OCI-LY3 (cell line): ENCODE measurements at regions not wholly inside any gene's neighbourhood (a gene's known extent, or its start where the extent isn't known, plus 50 kb on each side); places are given as distances from the start of the nearest gene placed in this dataset.

ENCODE experiments used
- H2AFZ ChIP-seq: fragments of 200-600, 300-600 bp; shearing (Covaris generic); 2 replicates; pipeline ENCODE4 v1.6.0; 2014; ENCODE audit warnings: antibody characterized with exemption, low read depth, low read length
- H3K27ac ChIP-seq: fragments of 200-600, 300-600 bp; sonication (generic); 2 replicates; pipeline ENCODE4 v1.5.1; 2014; ENCODE audit warnings: mild to moderate bottlenecking, low read length, moderate library complexity, mixed read lengths
- H3K27me3 ChIP-seq: fragments of 200-600, 300-600 bp; sonication (generic); 2 replicates; pipeline ENCODE4 v1.6.1; 2014; ENCODE audit warnings: low read depth, low read length, mixed read lengths
- H3K36me3 ChIP-seq: fragments of 200-600, 300-600 bp; sonication (generic); replicated peaks from 2 replicates; pipeline ENCODE3; 2014; ENCODE audit warnings: low read depth, low read length, mixed read lengths
- H3K4me1 ChIP-seq: fragments of 300-600, 200-600 bp; sonication (generic); 2 replicates; pipeline ENCODE4 v1.6.1; 2014; ENCODE audit warnings: low read length, mixed read lengths
- H3K4me2 ChIP-seq: fragments of 200-600, 300-600 bp; sonication (generic); 2 replicates; pipeline ENCODE4 v1.6.1; 2014; ENCODE audit warnings: low read length, mixed read lengths
- H3K4me3 ChIP-seq: fragments of 300-600, 200-600 bp; sonication (generic); 2 replicates; pipeline ENCODE4 v1.5.1; 2014; ENCODE audit warnings: antibody characterized with exemption, mild to moderate bottlenecking, low read length, moderate library complexity
- H3K79me2 ChIP-seq: fragments of 300-600, 200-600 bp; shearing (Covaris generic); 2 replicates; pipeline ENCODE4 v1.6.1; 2014; ENCODE audit warnings: mild to moderate bottlenecking, low read length, mixed read lengths
- H3K9ac ChIP-seq: fragments of 300-600, 200-600 bp; shearing (Covaris generic); 2 replicates; pipeline ENCODE4 v1.6.0; 2014; ENCODE audit warnings: mild to moderate bottlenecking, low read length, moderate library complexity
- H3K9me3 ChIP-seq: fragments of 200-600, 300-600 bp; shearing (Covaris generic); 2 replicates; pipeline ENCODE4 v1.6.1; 2014; ENCODE audit warnings: low read length, mixed read lengths; ENCODE audit not compliant: insufficient read depth
- H4K20me1 ChIP-seq: fragments of 200-600, 300-600 bp; sonication (generic); 2 replicates; pipeline ENCODE4 v1.6.1; 2016; ENCODE audit warnings: low read length, mixed read lengths; ENCODE audit not compliant: insufficient read depth
- EZH2phosphoT487 ChIP-seq: fragments of 200-600 bp; shearing (Covaris generic); IDR thresholded peaks from 2 replicates; pipeline ENCODE4 v1.6.1; 2018; ENCODE audit warnings: antibody characterized with exemption, mixed run types, low read depth
- TF ChIP-seq, protein P1 (sequence below): fragments of 200-600, 300-600 bp; sonication (generic); IDR thresholded peaks from 2 replicates; pipeline ENCODE4 v1.5.1; 2014; ENCODE audit warnings: antibody characterized with exemption, low read length, low read depth

DNA sequence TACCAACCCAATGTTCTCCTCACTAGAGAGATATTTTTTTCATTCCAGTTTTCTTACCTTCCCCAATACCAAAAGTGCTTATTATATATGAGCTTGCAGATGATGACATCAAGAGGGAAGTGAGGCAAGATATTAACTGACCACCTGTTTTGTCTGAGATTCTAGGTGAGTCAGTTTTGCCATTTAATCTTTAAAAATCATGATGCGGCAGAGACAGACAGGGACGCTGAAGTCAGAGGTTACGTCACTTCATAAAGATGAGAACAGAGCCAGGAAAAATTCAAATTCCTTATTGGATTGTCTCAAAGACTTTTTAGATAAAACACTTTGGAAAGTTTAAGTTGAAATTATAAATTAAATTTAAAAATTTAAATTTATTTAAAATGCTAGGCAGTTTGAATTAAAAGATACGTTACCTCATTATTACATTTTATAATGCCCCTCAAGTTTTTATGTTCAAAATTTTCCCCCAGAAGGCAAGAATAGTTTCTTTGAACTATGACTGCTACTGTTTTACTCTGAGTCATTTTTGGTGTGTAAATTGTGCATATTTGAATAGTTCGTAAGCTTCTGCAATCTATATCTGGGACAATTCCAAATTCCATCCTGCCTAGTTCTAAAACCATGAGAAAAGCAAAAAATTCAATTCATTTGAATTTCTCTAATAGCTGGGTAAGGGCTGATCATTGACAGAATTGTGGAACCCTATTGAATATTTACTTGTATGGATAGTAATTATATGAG, 839.6 kb upstream of the GOT2 start:
- Histone ChIP-seq H3K9ac (no peak overlapping the region), H3K4me1 (no peaks in the 10 kb centered on the region), H4K20me1 (no peaks in the 10 kb centered on the region), H3K79me2 (no peaks in the 10 kb centered on the region), H3K9me3 (no peaks in the 10 kb centered on the region), H3K27ac (no peak overlapping the region), H3K36me3 (no peaks in the 10 kb centered on the region), H3K27me3 (no peaks in the 10 kb centered on the region), H2AFZ (no peak overlapping the region), H3K4me2 (no peak overlapping the region), H3K4me3 (no peak overlapping the region)
- TF ChIP-seq EZH2phosphoT487, result no peak
- TF ChIP-seq, protein P1, sequence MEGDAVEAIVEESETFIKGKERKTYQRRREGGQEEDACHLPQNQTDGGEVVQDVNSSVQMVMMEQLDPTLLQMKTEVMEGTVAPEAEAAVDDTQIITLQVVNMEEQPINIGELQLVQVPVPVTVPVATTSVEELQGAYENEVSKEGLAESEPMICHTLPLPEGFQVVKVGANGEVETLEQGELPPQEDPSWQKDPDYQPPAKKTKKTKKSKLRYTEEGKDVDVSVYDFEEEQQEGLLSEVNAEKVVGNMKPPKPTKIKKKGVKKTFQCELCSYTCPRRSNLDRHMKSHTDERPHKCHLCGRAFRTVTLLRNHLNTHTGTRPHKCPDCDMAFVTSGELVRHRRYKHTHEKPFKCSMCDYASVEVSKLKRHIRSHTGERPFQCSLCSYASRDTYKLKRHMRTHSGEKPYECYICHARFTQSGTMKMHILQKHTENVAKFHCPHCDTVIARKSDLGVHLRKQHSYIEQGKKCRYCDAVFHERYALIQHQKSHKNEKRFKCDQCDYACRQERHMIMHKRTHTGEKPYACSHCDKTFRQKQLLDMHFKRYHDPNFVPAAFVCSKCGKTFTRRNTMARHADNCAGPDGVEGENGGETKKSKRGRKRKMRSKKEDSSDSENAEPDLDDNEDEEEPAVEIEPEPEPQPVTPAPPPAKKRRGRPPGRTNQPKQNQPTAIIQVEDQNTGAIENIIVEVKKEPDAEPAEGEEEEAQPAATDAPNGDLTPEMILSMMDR, result no peak

DNA sequence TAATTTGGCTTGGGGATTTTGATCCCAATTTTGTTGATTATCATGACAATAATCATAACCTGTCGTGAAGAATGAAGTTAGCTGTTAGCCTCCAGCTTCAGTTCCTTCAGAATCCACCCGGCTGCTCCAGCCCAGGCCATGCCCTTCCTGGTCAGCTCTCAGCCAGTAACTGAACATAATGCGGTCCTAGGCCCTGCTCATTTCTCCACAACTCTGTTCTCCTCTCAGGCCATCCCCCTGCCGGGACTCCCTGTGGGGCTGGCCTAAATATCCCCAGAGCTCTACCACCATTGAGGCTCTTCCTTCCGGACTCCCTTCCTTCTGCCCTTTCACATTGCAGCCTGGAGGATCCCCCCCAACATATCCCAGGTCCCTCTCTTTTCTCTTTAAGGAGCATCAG, 833.4 kb upstream of the GOT2 start:
- H3K27ac ChIP-seq, result no peak overlapping the region
- TF ChIP-seq, protein P1, result no peak
- no peak for TF ChIP-seq EZH2phosphoT487
- no peaks in the 10 kb centered on the region for H3K79me2 ChIP-seq
- H3K4me3 ChIP-seq, result no peak overlapping the region
- no peaks in the 10 kb centered on the region for H4K20me1 ChIP-seq
- H2AFZ ChIP-seq, result no peak overlapping the region
- H3K36me3 ChIP-seq, result no peaks in the 10 kb centered on the region
- H3K9ac ChIP-seq, result no peak overlapping the region
- no peaks in the 10 kb centered on the region for H3K27me3 ChIP-seq
- H3K9me3 ChIP-seq, result no peaks in the 10 kb centered on the region
- no peak overlapping the region for H3K4me2 ChIP-seq
- no peaks in the 10 kb centered on the region for H3K4me1 ChIP-seq

DNA sequence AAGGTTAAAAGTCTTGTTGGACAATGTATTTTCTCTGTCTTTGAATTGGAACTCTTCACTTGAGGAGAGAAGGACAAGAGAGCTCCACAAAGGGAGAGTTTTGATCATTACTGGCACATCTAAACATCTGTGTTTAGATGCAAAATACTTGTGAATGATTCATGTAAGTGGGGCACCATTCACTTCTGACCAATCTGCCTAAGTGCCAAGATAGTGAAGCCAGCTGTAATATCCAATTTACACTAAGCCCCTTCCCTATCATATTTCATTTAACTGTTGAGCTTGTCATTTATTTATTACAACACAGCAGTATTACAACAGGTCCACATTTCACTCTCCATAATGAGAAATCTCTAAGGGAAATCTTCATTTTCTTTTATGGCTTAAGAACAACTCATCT, 832.3 kb upstream of the GOT2 start:
- H3K4me3 ChIP-seq, result no peak overlapping the region
- no peaks in the 10 kb centered on the region for H3K4me1 ChIP-seq
- no peaks in the 10 kb centered on the region for H3K36me3 ChIP-seq
- H3K9ac ChIP-seq, result no peak overlapping the region
- no peak overlapping the region for H3K4me2 ChIP-seq
- H3K79me2 ChIP-seq, result no peaks in the 10 kb centered on the region
- no peak overlapping the region for H3K27ac ChIP-seq
- no peaks in the 10 kb centered on the region for H4K20me1 ChIP-seq
- H3K27me3 ChIP-seq, result no peaks in the 10 kb centered on the region
- no peaks in the 10 kb centered on the region for H3K9me3 ChIP-seq
- TF ChIP-seq, protein P1, result no peak
- no peak for TF ChIP-seq EZH2phosphoT487
- no peak overlapping the region for H2AFZ ChIP-seq

DNA sequence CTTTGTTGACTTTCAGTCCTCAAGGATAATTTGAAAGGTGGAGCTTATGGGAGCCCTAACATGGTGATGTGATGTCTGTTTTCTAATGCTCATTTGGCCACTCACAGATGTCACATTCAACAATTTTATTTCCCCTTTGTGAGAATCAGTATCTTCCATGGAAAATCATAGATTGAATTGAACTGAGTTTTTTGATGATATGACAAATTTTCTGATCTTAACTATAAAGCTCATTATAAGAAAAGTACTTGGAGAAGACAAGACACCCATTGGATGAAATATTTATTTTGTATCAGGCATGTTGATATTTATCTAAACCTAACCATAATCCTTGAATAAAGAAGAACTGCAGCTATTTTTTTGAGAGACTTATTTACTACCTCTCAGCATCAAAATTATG, 824.6 kb upstream of the GOT2 start:
- Histone ChIP-seq H3K4me2 (no peak overlapping the region), H3K9me3 (no peaks in the 10 kb centered on the region), H3K9ac (no peak overlapping the region), H4K20me1 (no peaks in the 10 kb centered on the region), H3K4me1 (no peaks in the 10 kb centered on the region), H3K79me2 (no peaks in the 10 kb centered on the region), H3K27ac (no peak overlapping the region), H2AFZ (no peak overlapping the region), H3K36me3 (no peaks in the 10 kb centered on the region), H3K27me3 (no peaks in the 10 kb centered on the region), H3K4me3 (no peak overlapping the region)
- no peak for TF ChIP-seq EZH2phosphoT487
- TF ChIP-seq, protein P1, result no peak
